CD4-positive, alpha-beta T cell treated with Interleukin-6 for 4 hours (primary cell): ENCODE measurements at regions not wholly inside any gene's neighbourhood (a gene's known extent, or its start where the extent isn't known, plus 50 kb on each side); places are given as distances from the start of the nearest gene placed in this dataset.
"Not testable (repeated sequence)": the region's sequence is repeated elsewhere in the genome, so short reads cannot be mapped to it uniquely, and the experiment has no call there.

Experiments used
- DNase-seq: peaks from one replicate; pipeline ENCODE4 v3.0.0-alpha.2; 2020; ENCODE audit warnings: mixed read lengths

GRCh38 chr1:65593516-65593915, 173.0 kb downstream of the LEPR start:
- no peak for DNase-seq

DNA sequence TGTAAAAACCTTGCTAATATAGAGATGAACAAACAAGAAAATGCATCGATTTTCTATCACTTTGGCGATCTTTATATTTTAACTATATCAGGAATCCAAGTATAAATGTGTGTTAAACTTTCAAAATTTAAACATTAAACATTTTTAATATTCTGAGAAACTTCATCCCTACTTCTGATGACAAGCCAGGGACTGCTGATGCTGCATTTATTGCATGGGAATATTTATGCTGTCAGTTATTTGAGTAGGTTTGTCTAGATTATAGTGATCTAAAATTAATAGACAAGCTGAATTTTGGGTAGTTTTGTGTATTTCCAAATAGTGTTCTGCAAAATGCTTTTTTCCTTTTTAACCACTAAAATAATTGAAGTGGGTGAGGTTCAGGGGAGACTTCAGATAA, 175.3 kb downstream of the LEPR start:
- DNase-seq: no peak

DNA sequence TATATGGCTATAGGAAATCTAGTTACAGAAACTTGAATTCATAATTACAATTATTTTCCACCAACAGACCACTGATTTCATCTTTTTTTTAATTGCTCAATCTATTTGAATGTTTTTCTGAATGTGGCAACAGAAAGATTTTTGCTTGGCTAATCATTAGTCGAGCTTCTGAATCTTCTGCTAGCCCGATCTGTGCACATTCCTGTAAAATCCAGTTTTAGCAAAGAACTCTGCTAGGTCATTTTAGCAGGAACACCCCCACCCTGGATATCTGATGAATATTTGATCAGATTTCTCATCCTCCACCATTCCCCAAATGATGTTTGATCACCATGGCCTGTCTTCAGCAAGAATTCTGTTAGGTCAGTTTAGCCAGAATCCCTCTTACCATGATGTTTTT, 176.3 kb downstream of the LEPR start:
- no peak for DNase-seq

GRCh38 chr1:65605621-65606020, 185.2 kb downstream of the LEPR start:
- no peak for DNase-seq

- no peak for DNase-seq
Observed at GRCh38 chr1:65606426-65606825, 186.0 kb downstream of the LEPR start.

GRCh38 chr1:65613884-65614283, 178.8 kb upstream of the PDE4B start:
- no peak for DNase-seq

- DNase-seq: no peak
Observed at GRCh38 chr1:65615859-65616258, 176.8 kb upstream of the PDE4B start.

- DNase-seq: not testable (repeated sequence)
Observed at GRCh38 chr1:65621721-65622120, 171.0 kb upstream of the PDE4B start.

GRCh38 chr1:65623895-65624294, 168.8 kb upstream of the PDE4B start:
- DNase-seq: no peak

- no peak for DNase-seq
Observed at GRCh38 chr1:65625528-65625927, 167.2 kb upstream of the PDE4B start.

GRCh38 chr1:65626003-65626402, 166.7 kb upstream of the PDE4B start:
- DNase-seq: no peak

DNA sequence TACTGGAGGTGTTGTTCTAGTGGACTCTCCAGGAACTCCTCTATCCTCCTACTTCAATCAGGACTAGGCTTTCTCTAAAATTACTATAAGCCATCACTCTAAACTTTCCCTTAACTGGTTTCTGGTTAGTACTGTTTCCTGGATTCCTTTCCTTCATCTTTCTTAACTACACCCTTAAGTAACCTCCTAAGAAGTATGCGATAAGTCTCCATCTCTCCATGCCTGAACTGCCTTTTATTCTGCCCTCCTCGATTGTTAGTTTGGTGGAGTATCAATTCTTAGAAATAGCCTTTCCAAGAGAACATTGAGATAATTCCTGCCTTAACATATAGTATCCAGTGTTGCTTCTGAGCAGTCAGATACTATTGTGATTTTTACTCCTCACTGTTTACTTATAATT, 162.9 kb upstream of the PDE4B start:
- no peak for DNase-seq

- DNase-seq: no peak
Observed at GRCh38 chr1:65630855-65631254, 161.8 kb upstream of the PDE4B start.

DNA sequence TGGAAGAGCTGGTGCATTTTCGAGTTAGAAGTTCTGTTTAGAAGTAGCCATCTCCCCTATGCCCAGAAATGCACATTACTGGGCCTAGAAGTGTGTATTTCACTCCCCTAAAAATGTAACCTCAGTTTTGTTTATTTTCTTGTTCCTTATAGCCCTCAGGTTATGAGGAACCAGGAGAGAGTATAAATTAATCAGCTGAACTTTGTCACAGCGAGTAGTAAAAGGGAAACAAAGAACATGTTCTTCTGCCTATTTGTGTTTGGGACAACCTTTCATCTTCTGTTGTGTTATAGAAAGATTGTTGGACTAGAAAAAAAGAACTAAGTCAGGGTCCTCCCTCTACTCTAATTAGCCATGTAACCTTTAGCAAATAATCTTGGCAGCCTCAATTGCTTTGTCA, 160.5 kb upstream of the PDE4B start:
- DNase-seq: no peak

GRCh38 chr1:65640046-65640445, 152.6 kb upstream of the PDE4B start:
- DNase-seq: no peak

GRCh38 chr1:65649185-65649584, 143.5 kb upstream of the PDE4B start:
- DNase-seq: not testable (repeated sequence)

DNA sequence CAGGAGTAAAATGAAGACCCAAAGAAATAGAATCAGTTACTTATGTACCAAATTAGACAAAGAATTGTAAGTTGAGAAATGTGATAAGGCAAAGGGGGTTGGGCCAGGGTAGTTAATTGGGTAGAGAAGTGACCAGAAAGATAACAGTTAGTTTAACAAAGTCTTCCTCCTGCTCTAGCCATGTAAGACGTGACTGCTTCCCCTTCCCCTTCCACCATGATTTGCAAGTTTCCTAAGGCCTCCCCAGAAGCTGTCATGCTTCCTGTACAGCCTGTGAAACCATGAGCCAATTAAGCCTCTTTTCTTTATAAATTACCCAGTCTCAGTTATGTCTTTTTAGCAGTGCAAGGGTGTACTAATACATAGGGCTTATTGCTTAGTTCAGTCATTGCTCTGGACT, 142.0 kb upstream of the PDE4B start:
- no peak for DNase-seq

- DNase-seq: not testable (repeated sequence)
Observed at GRCh38 chr1:65654526-65654925, 138.2 kb upstream of the PDE4B start.

DNA sequence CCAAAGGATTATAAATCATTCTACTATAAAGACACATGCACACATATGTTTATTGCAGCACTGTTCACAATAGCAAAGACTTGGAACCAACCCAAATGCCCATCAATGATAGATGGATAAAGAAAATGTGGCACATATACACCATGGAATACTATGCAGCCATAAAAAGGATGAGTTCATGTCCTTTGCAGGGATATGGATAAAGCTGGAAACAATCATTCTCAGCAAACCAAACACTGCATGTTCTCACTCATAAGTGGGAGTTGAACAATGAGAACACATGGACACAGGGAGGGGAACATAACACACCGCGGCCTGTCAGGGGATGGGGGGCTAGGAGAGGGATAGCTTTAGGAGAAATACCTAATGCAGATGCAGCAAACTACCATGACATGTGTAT, 135.1 kb upstream of the PDE4B start:
- not testable (repeated sequence) for DNase-seq

- no peak for DNase-seq
Observed at GRCh38 chr1:65658122-65658521, 134.6 kb upstream of the PDE4B start.

- DNase-seq: no peak
Observed at GRCh38 chr1:65668368-65668767, 124.3 kb upstream of the PDE4B start.

GRCh38 chr1:65670518-65670917, 122.2 kb upstream of the PDE4B start:
- DNase-seq: no peak

DNA sequence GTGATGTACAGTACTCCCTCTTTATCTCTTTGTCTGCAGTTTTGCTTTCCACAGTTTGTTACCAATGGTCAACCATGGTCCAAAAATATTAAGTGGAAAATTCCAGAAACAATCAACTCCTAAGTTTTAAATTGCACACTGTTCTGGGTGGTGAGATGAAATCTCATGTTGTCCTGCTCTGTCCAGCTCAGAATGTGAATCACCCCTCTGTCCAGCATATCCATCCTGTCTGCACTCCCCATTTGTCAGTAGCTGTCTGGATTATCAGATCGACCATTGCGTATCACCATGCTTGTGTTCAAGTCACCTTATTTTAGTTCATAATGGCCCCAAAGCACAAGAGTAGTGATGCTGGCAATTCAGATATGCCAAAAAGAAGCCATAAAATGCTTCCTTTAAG, 118.2 kb upstream of the PDE4B start:
- DNase-seq: no peak

- no peak for DNase-seq
Observed at GRCh38 chr1:65679773-65680172, 112.9 kb upstream of the PDE4B start.

GRCh38 chr1:65681096-65681495, 111.6 kb upstream of the PDE4B start:
- DNase-seq: no peak
